ENCODE measurements at regions not wholly inside any gene's neighbourhood (a gene's known extent, or its start where the extent isn't known, plus 50 kb on each side); places are given as distances from the start of the nearest gene placed in this dataset.

DNA sequence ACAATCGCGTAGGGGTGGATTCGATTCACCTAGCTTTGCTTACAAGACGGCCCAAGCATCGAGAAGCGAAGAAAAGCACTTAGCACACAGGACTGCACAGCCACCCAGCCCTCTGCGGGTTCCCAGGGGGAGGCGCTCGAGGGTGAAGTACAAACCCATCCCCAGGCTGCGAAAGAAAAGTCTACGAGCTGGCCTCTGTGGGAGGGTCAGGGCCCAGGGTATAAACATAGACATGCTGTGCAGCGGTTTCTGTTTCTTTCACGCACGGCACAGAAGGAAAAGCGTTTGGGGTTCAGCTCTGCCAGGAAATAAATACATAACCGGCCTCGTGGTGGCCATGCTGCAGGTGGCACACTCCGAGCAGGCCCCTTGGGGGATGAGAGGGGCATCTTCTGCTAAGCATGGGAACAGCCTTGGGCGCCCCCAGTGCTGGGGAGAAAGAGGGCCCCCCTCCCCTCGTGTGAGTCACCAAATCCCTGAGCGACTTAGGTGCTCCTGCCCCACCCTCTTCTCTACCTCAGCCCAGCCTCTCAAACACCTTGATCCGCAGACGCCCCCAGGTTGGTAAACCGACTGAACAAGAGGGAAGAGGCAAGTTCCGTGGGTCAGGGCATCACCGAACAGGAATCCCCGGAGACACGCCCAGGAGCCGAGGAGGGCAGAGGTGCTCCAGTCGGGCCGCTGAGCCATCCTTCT lies 91.6 kb upstream of the RIPOR2 start:
- Mint-ChIP-seq H3K27ac (peak overlapping the region; percentile 87), H3K36me3 (ENCODE audit: low read depth) (peaks cover 13% of the 10 kb centered on the region)
- CTCF ChIA-PET, result interaction anchor here (0.5 to 6.8 kb wide), 37 partner anchors 9 to 289 kb away, joined by 3 to 68 read pairs (median 5); partner anchors contain the start of gene RIPOR2

DNA sequence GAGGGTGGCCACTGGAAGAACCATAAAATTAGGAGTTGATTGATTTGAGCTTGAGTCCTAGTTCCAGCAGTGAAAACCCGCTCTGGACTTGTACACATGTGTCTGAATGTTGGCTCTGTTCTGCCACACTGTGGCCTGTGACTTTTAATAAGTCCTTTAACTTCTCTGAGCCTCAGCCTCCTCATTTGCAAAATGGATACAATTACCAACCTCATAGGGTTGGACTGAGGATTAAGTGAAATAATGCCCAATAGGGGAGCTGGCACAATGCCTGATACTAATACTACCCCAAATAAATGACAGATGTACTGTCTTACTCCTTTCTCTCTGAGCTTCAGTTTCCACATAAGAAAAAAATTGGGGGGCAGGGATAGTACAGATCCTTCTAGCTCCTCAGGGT lies 92.6 kb upstream of the RIPOR2 start:
- H3K4me3 Mint-ChIP-seq, result no peak overlapping the region
- peaks cover 13% of the 10 kb centered on the region for H3K36me3 Mint-ChIP-seq (ENCODE audit: low read depth)
- peaks cover 61% of the 10 kb centered on the region for H3K4me1 Mint-ChIP-seq
- no peak for DNase-seq
- no peaks in the 10 kb centered on the region for H3K27me3 Mint-ChIP-seq
- CTCF ChIA-PET, result interaction anchor here (1.1 to 6.8 kb wide), 16 partner anchors 9 to 181 kb away, joined by 3 to 68 read pairs (median 14); no protein-coding TSS in a partner anchor
- peak overlapping the region; percentile 87 for H3K27ac Mint-ChIP-seq
- POLR2A ChIA-PET, result interaction anchor here (0.6 kb wide), 1 partner anchor 1244 kb away, joined by 5 read pairs; a partner anchor contains a TSS
- H3K9me3 Mint-ChIP-seq, result no peaks in the 10 kb centered on the region

More for the DNA sequence above, 91.6 kb upstream of the RIPOR2 start:
- POLR2A ChIA-PET, result interaction anchor here (0.6 to 0.7 kb wide), 3 partner anchors 10 to 1245 kb away, joined by 3 to 5 read pairs (median 5); a partner anchor contains a TSS
- peak; percentile 85 for DNase-seq
- no peaks in the 10 kb centered on the region for H3K27me3 Mint-ChIP-seq
- peaks cover 56% of the 10 kb centered on the region for H3K4me1 Mint-ChIP-seq
- H3K4me3 Mint-ChIP-seq, result peak overlapping the region; percentile 60
- no peaks in the 10 kb centered on the region for H3K9me3 Mint-ChIP-seq

- H3K9me3 Mint-ChIP-seq, result no peaks in the 10 kb centered on the region
- H3K4me1 Mint-ChIP-seq, result peaks cover 63% of the 10 kb centered on the region
- CTCF ChIA-PET, result interaction anchor here (0.6 to 2.2 kb wide), 7 partner anchors 10 to 929 kb away, joined by 3 to 6 read pairs (median 3); no protein-coding TSS in a partner anchor
- peaks cover 2% of the 10 kb centered on the region for H3K36me3 Mint-ChIP-seq (ENCODE audit: low read depth)
- no peak overlapping the region for H3K4me3 Mint-ChIP-seq
- H3K27me3 Mint-ChIP-seq, result no peaks in the 10 kb centered on the region
- H3K27ac Mint-ChIP-seq, result no peak overlapping the region
- DNase-seq, result no peak
- POLR2A ChIA-PET, result no interaction called here
These were observed 97.2 kb upstream of the RIPOR2 start for GRCh38 chr6:25032934-25033333.

GRCh38 chr6:25034431-25034921 lies 98.7 kb upstream of the RIPOR2 start:
- Mint-ChIP-seq H3K4me1 (peaks cover 68% of the 10 kb centered on the region), H3K4me3 (peak overlapping the region; percentile 72)
- POLR2A ChIA-PET, result no interaction called here

GRCh38 chr6:25035174-25035511 lies 99.4 kb upstream of the RIPOR2 start:
- peak overlapping the region; percentile 72 for H3K4me3 Mint-ChIP-seq
- no peaks in the 10 kb centered on the region for H3K27me3 Mint-ChIP-seq
- H3K27ac Mint-ChIP-seq, result peak overlapping the region; percentile 89
- H3K4me1 Mint-ChIP-seq, result peaks cover 68% of the 10 kb centered on the region
- DNase-seq, result no peak
- peaks cover 5% of the 10 kb centered on the region for H3K9me3 Mint-ChIP-seq
- peaks cover 8% of the 10 kb centered on the region for H3K36me3 Mint-ChIP-seq (ENCODE audit: low read depth)
- ChIA-PET POLR2A (no interaction called here), CTCF (interaction anchor here (0.6 to 6.6 kb wide), 9 partner anchors 7 to 66 kb away, joined by 3 to 68 read pairs (median 3); no protein-coding TSS in a partner anchor)

More at GRCh38 chr6:25034431-25034921, 98.7 kb upstream of the RIPOR2 start:
- Mint-ChIP-seq H3K36me3 (ENCODE audit: low read depth) (peaks cover 8% of the 10 kb centered on the region), H3K27me3 (no peaks in the 10 kb centered on the region), H3K9me3 (peaks cover 5% of the 10 kb centered on the region), H3K27ac (peak overlapping the region; percentile 89)
- CTCF ChIA-PET, result interaction anchor here (0.8 to 6.6 kb wide), 8 partner anchors 7 to 101 kb away, joined by 3 to 68 read pairs (median 3); no protein-coding TSS in a partner anchor
- DNase-seq, result no peak

GRCh38 chr6:25035512-25036435 lies 100.0 kb upstream of the RIPOR2 start:
- Mint-ChIP-seq H3K27ac (peak overlapping the region; percentile 89), H3K36me3 (ENCODE audit: low read depth) (peaks cover 9% of the 10 kb centered on the region), H3K9me3 (peaks cover 5% of the 10 kb centered on the region), H3K4me1 (peaks cover 66% of the 10 kb centered on the region), H3K27me3 (no peaks in the 10 kb centered on the region), H3K4me3 (peak overlapping the region; percentile 72)
- ChIA-PET CTCF (interaction anchor here (0.6 to 6.6 kb wide), 16 partner anchors 8 to 195 kb away, joined by 3 to 68 read pairs (median 4); no protein-coding TSS in a partner anchor), POLR2A (no interaction called here)
- peak; percentile 24 for DNase-seq

- Mint-ChIP-seq H3K9me3 (peaks cover 5% of the 10 kb centered on the region), H3K4me3 (peak overlapping the region; percentile 72), H3K36me3 (ENCODE audit: low read depth) (peaks cover 16% of the 10 kb centered on the region), H3K27ac (peak overlapping the region; percentile 89), H3K27me3 (no peaks in the 10 kb centered on the region), H3K4me1 (peaks cover 73% of the 10 kb centered on the region)
- ChIA-PET POLR2A (interaction anchor here (0.9 kb wide), 1 partner anchor 9 kb away, joined by 5 read pairs; no protein-coding TSS in a partner anchor), CTCF (interaction anchor here (0.6 to 6.6 kb wide), 15 partner anchors 9 to 456 kb away, joined by 3 to 68 read pairs (median 4); no protein-coding TSS in a partner anchor)
- no peak for DNase-seq
These were observed 100.7 kb upstream of the RIPOR2 start for GRCh38 chr6:25036461-25036860.

DNA sequence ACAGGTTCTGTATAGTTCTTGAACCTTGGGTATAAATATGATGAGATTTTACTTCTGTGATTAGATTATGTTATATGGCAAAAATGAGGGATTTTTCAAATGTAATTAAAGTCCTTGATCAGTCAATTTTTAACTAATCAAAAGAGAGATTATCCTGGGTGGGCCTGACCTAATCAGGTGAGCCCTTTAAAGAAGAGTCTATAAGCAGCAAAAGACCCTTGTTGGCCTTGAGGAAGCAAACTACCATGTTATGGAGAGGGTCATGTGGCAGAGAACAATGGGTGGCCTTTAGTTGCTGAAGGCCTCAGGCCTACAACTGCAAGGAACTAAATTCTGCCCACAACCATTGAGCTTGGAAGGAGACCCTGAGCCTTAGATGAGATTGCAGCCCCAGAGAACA lies 102.5 kb upstream of the RIPOR2 start:
- Mint-ChIP-seq H3K36me3 (ENCODE audit: low read depth) (peaks cover 17% of the 10 kb centered on the region), H3K27me3 (no peaks in the 10 kb centered on the region), H3K9me3 (peaks cover 5% of the 10 kb centered on the region), H3K4me3 (no peak overlapping the region), H3K27ac (peak overlapping the region; percentile 28), H3K4me1 (peaks cover 84% of the 10 kb centered on the region)
- CTCF ChIA-PET, result interaction anchor here (1.0 to 6.6 kb wide), 4 partner anchors 11 to 21 kb away, joined by 4 to 68 read pairs (median 8); no protein-coding TSS in a partner anchor
- DNase-seq, result no peak
- POLR2A ChIA-PET, result no interaction called here

- H3K9me3 Mint-ChIP-seq, result peaks cover 5% of the 10 kb centered on the region
- H3K27me3 Mint-ChIP-seq, result no peaks in the 10 kb centered on the region
- H3K4me3 Mint-ChIP-seq, result peak overlapping the region; percentile 94
- peaks cover 82% of the 10 kb centered on the region for H3K4me1 Mint-ChIP-seq
- peak overlapping the region; percentile 75 for H3K27ac Mint-ChIP-seq
- ChIA-PET POLR2A (interaction anchor here (0.7 kb wide), 1 partner anchor 37 kb away, joined by 3 read pairs; no protein-coding TSS in a partner anchor), CTCF (interaction anchor here (1.0 to 6.6 kb wide), 5 partner anchors 11 to 104 kb away, joined by 3 to 68 read pairs (median 4); no protein-coding TSS in a partner anchor)
- H3K36me3 Mint-ChIP-seq (ENCODE audit: low read depth), result peaks cover 18% of the 10 kb centered on the region
- peak; percentile 22 for DNase-seq
These were observed 103.2 kb upstream of the RIPOR2 start for GRCh38 chr6:25038999-25039398.

DNA sequence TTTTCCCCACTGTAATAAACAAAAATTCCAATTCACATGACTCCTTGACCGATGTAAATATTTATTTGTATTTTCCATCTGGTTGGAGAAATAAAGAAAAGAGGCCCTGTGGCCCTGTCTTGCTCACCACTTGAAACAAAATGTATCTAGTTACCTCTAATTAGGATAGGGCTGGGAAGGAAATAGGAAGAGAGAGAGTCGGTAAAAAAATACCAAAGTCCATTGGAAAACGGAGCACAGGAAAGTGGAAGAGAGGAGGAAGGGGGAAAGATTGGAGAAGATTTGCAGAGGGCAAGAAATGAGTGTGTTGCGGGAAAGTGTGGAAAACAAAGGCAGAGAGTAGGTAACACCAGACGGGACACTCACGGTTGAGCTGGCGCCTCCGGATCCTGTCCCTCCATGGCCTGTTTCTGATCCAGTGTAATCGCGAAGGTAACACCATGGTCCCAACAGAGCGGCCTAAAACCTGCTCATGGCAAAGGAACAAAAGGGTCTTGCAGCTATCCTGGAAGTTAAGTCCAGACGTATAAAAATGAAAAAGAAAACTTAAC lies 105.8 kb upstream of the RIPOR2 start:
- Mint-ChIP-seq H3K27ac (peak overlapping the region; percentile 95), H3K4me1 (peaks cover 62% of the 10 kb centered on the region), H3K9me3 (peaks cover 8% of the 10 kb centered on the region), H3K27me3 (no peaks in the 10 kb centered on the region), H3K4me3 (peak overlapping the region; percentile 94), H3K36me3 (ENCODE audit: low read depth) (peaks cover 28% of the 10 kb centered on the region)
- DNase-seq, result peak; percentile 17
- CTCF ChIA-PET, result interaction anchor here (0.6 to 8.0 kb wide), 10 partner anchors 9 to 840 kb away, joined by 3 to 57 read pairs (median 4); no protein-coding TSS in a partner anchor
- POLR2A ChIA-PET, result interaction anchor here (0.6 kb wide), 2 partner anchors 12 to 18 kb away, joined by 3 to 5 read pairs; no protein-coding TSS in a partner anchor

GRCh38 chr6:25042036-25042521 lies 106.3 kb upstream of the RIPOR2 start:
- DNase-seq, result peak; percentile 57
- Mint-ChIP-seq H3K4me1 (peaks cover 58% of the 10 kb centered on the region), H3K9me3 (peaks cover 8% of the 10 kb centered on the region), H3K36me3 (ENCODE audit: low read depth) (peaks cover 28% of the 10 kb centered on the region), H3K4me3 (peak overlapping the region; percentile 94), H3K27ac (peak overlapping the region; percentile 95), H3K27me3 (no peaks in the 10 kb centered on the region)
- CTCF ChIA-PET, result interaction anchor here (0.6 to 8.0 kb wide), 11 partner anchors 10 to 840 kb away, joined by 3 to 57 read pairs (median 4); no protein-coding TSS in a partner anchor
- POLR2A ChIA-PET, result interaction anchor here (0.6 kb wide), 2 partner anchors 12 to 18 kb away, joined by 3 to 5 read pairs; no protein-coding TSS in a partner anchor

All from activated CD4-positive, alpha-beta T cell treated with anti-CD3 and anti-CD28 coated beads, Interleukin-2, amount 10 ng/mL, durations not matched to agents 7 days and 5 days (primary cell).